ENCODE measurements at regions not wholly inside any gene's neighbourhood (a gene's known extent, or its start where the extent isn't known, plus 50 kb on each side); places are given as distances from the start of the nearest gene placed in this dataset.

DNA sequence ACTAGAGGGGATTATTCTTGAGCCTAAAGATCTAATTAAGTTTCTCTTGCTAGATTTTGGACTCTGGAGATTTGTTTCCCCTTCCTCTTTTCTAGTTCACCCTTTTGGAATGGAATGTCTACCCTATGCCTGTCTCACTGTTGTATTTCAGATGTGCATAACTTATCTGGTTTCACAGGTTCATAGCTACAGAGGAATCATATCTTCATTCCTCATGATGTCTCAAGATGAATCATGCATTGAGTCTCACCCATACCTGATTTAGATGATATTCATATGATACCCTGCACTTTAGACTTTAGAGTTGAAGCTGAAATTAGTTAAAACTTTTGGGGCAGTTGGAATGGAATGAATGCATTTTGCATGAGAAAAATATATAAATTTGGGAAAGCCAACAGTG is 246.7 kb downstream of the HS3ST1 start:
- DNase-seq = no peak

DNA sequence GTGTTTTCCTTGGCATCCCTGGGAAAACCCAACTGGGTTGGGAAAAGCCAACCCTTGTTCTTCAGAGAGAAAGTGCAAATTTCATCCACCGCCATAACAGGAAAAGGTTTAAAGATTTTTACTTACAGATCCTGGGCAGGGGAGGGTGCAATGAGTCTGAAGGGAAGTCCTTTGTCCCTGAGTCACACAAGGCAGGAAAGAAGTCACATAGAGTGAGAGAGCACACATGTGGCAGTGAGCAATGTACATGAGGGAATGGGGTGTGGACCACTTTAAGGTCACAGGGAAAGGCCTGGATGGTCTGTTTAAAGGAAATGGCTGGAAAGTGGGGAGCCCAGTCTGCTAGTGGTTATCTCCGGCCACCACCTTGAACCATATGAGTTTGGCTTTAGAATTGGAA is 248.9 kb downstream of the HS3ST1 start:
- DNase-seq = no peak

DNA sequence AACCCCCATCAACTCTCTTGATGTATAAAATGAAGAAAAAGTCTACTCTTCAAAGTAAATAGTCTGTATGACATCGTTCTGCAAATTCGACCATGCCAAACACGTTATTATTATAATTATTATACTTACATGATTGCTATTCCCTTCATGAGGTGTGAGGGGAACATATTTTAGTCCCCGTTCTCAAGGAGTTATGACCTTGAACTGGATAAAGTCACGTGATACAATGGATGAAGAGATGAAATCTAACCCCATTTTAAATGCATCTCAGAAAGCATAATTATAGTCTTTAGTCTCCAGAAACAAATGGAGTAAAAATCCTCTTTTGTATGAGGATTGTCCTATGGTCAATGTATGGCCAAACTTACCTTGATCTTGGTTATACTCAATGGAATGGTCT is 250.3 kb downstream of the HS3ST1 start:
- no peak for DNase-seq

GRCh38 chr4:11175374-11175773 is 253.3 kb downstream of the HS3ST1 start:
- no peak for DNase-seq

GRCh38 chr4:11166606-11167005 is 262.1 kb downstream of the HS3ST1 start:
- no peak for DNase-seq

DNA sequence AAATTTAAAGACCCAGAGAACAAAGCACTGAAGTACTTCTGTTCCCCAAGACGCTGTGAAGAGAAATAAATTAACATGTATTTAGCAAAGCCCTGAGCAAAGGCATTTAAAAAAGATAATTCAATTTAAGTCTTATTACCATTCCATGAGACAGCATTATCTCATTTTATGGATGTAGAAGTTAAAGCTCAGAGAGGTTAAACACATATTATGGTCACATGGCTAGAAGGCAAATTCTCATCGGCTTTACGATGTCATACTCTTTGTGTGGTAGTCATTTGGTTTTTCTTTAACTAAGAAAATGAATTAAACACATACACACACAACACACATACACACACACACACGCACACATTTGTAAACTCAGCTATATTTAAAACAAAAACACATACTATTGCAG is 262.7 kb downstream of the HS3ST1 start:
- no peak for DNase-seq

DNA sequence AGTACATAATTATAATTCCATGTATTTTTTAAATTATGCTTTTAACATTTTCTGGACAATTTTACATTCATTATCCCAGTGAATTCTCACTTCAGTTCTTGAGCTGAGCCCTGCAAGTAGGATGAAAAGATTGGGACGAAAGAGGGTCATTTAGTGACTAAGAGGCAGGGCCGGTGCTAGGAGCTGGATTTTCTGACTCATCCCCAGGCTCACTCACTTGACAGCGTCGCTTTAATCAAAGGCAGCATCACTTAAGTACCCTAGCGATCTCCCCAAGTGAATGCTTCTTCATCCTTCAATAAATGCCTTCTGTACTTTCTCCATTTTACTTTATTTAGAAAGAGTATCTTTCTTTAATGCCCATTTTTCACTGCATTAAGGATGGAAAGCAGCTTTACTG is 263.6 kb downstream of the HS3ST1 start:
- no peak for DNase-seq

DNA sequence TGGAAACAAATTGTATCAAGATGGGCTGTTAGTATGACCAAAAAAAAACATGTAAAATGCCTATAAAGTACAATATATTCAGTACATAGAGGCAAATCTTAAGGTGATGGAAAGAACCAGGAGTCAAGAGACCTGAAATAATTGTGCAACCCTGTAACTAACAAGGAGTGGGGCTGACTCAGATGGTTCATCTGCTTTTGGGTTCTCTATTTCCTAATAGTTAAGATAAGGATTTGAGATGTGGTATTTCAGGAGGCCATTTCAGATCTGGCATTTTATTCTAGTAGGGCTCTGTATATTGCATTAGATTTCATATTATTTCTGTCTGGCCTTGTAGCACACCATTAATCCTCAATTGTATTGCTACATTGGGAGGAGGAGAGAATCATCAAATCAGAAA is 268.4 kb downstream of the HS3ST1 start:
- peak; percentile 34 for DNase-seq

GRCh38 chr4:11158971-11159370 is 269.7 kb downstream of the HS3ST1 start:
- DNase-seq = peak; percentile 83

- no peak for DNase-seq
These were observed 273.4 kb downstream of the HS3ST1 start for GRCh38 chr4:11155208-11155867.

DNA sequence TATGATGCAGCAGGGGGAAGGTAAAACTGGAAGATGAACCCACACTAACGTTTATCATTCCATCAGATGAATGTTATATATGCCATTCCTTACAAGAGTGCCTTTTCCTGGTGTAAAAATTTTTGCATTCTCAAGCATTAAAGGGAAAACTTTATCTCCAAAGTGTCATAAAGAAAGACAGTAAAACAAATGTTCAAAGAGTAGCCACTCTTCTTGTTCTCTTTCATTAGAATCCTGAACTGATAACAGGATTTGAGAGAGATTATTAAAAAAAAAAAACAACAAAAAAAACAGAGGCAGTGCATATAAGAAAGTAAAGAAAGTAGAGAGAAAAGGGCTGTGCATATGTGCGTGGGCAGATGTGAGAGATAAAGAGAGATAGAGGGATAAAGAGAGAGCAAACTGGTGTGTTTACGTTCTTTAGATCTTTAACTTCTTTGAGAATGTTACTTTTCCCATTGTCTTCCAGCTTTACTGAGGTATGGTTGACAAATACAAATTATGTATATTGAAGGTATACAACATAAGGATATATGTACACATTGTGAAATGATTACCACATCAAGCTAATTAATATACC is 275.4 kb downstream of the HS3ST1 start:
- no peak for DNase-seq

GRCh38 chr4:11152684-11153083 is 276.0 kb downstream of the HS3ST1 start:
- no peak for DNase-seq

DNA sequence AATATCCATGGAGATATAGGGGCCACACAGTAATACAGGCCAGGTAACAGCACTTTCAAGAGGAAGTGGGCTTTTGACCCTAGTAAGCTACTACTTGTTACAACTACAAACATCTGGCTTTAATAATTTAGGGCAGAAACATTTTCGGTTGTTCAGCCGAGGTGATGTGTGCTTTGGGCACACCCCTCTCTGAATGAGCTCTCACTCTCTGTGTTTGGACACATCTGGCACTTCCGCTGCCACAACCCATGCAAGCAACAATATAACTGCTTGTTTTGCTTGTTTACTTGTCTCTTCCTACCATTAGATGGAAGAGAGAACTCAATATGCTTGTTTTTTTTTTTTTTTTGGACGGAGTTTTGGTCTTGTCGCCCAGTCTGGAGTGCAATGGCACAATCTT is 277.2 kb downstream of the HS3ST1 start:
- DNase-seq = no peak

DNA sequence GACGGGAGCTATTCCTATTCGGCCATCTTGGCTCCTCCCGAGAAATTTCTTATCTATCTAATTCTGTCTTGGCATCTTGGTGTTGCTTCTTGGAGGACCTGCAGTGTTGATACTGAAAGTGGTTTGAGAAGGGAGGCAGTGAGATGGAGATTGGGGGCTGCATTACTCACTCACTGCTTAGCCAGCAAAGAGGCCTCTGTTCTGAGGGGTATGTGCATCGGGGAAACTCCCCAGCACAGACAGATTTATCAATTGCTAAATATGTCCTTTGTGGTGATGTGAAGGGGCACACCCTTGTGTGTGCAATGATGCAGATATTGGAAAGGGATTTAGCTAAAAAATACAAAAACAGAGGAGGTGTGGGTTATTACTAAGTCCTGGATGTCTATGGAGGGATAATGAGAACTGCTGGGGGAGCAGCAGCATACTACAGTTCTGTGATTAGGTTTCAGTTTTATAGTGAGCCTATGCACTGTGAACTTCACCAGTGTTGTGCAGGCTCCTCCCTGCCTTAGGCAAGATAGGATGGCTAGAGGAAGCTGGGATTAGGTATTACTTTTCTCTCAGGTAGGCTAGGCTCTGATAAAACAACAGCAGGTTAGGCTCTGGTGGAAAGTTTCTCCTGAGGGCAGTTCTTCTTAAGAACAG is 279.0 kb downstream of the HS3ST1 start:
- DNase-seq = no peak

DNA sequence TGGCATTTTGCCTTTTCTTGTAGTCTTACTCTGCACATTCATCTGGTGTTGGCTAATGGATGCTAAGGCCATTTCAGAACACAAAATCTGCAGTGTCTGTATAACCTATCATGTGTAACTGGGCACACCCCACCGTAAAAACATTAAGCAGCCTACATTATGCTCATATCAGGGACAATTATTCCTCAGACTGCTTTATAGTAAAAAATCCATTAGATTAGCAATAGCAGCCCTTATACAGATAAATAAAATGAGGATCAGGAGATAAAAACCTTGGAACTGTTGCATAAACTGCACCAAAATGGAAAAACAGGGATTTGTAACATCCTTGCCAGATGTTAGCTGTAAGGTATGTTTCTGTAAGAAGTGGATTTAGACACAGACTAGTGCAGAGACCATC is 288.8 kb downstream of the HS3ST1 start:
- no peak for DNase-seq

DNA sequence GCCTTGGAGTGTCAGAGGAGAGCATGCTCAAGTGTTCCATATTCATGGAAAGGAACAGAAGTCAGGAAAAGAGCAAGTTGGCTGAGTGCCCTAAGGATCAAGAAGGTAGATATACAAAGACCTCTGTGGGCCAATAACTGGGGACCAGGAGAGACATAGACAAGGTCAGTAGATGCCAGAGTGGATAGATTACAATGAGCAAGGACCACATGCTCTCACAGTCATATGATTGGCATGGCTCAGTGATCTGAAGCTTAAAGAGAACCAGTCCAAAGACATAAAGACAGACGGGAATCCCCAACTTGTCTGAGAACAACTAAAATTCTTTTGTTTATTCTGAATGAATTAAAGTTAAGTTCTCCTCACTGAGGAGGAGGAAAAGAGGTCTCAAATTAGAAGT is 289.7 kb downstream of the HS3ST1 start:
- DNase-seq = no peak

- DNase-seq = no peak
These were observed 294.0 kb downstream of the HS3ST1 start for GRCh38 chr4:11134705-11135104.

GRCh38 chr4:11133868-11134267 is 294.8 kb downstream of the HS3ST1 start:
- DNase-seq = no peak

GRCh38 chr4:11132478-11132877 is 296.2 kb downstream of the HS3ST1 start:
- DNase-seq = no peak

DNA sequence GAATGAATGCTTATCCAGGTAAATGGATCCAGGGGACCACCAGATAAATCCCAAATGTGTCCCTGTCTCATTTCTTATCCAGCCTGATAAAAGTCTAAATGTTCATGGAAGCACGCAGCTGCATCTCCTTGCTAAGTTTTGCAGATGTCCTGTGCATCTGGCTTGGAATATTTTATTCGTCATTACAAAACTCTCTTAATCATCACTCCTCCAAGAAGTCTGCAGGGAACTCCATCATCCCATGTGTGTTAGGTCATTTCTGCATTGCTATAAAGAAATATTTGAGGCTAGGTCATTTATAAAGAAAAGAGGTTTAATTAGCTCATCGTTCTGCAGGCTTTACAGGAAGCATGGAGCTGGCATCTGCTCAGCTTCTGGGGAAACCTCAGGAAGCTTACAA is 297.2 kb downstream of the HS3ST1 start:
- no peak for DNase-seq

DNA sequence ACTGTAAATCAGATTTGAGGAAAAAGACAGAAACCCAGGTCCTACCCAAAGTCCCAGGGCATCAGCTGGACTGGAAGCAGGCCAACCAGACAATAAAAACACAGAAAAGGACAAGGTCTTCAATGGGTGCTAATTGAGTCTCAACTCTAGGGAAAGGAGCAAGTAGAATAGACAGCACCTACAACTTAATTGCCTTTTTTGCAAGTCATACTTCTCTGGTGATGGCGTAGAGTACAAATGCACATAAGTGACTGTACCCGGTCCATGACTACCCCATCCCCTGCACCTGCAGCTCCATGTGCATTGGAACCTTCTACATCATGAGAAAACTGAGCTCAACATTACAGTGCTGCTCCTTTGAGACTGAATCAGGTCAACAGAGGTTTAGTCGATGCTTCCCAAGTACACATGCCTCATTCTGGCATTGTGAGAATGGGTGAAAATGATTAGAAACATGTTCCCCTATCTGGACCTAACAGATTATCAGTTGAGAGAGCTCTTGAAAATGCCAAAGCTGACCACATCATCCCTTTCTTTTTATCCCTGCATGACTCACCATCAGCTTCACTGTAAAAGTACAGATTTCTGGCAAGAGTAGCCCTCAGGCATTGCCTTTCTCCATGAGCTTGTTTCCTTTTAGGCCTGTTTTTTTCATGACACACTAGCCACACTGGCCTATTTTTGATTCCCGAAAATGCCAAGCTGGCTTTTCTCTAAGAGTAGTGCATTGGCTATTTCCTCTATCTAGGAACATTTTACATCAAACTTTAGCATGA is 298.3 kb downstream of the HS3ST1 start:
- no peak for DNase-seq

DNA sequence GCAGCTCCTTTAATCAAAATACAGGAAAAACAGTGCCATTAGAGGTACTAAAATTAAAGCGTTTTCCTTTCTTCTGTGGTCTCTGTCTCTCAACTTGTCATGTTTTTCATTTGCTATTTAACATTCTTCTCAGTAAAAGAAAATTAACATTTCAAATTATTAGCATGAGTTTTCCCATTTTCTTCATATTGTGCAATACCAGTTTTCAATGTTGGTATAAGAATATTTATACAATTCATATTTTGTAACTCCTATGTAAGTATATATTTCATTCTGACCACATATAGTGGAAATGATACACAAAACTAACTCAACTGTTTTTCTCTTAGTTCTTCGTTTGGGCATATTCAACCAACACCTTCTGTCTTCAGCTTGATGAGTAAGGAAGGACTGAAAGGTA is 308.3 kb downstream of the HS3ST1 start:
- no peak for DNase-seq

GRCh38 chr4:11119474-11119873 is 309.2 kb downstream of the HS3ST1 start:
- DNase-seq = no peak

- no peak for DNase-seq
These were observed 310.2 kb downstream of the HS3ST1 start for GRCh38 chr4:11118513-11118912.

Data from MV-4-11 (cell line).